PC-3 (cell line): ENCODE measurements at regions not wholly inside any gene's neighbourhood (a gene's known extent, or its start where the extent isn't known, plus 50 kb on each side); places are given as distances from the start of the nearest gene placed in this dataset.

Experiments
- CTCF ChIP-seq: fragments of 300-600 bp; sonication (generic); conservative IDR thresholded peaks from 2 replicates; pipeline ENCODE4 v1.5.1; 2017; ENCODE audit warnings: antibody characterized with exemption, low read depth, mild to moderate bottlenecking, low read length
- EZH2 ChIP-seq: fragments of 300-600 bp; sonication (generic); IDR thresholded peaks from one replicate; pipeline ENCODE4 v1.6.1; 2017; ENCODE audit warnings: antibody characterized with exemption, mild to moderate bottlenecking, low read length; ENCODE audit not compliant: unreplicated experiment

- no peak for TF ChIP-seq CTCF
- no peak for TF ChIP-seq EZH2
Measured at GRCh38 chr21:16873596-16873995, 639.2 kb upstream of the CXADR start.
